Ascending aorta (tissue), 2 donors: ENCODE measurements at regions not wholly inside any gene's neighbourhood (a gene's known extent, or its start where the extent isn't known, plus 50 kb on each side); places are given as distances from the start of the nearest gene placed in this dataset.

Experiments
- DNase-seq, 2 donors: peaks; one replicate each; pipeline ENCODE4 v3.0.0-alpha.2; 2019; ENCODE audit warnings: low spot score in 2 of 2
- H3K27ac ChIP-seq, 2 donors: fragments of 200-600 bp; sonication (generic); one replicate each; pipeline ENCODE4 v1.5.1; 2016 to 2017; ENCODE audit warnings: mild to moderate bottlenecking in 1 of 2
- H3K27me3 ChIP-seq: fragments of 200-600 bp; sonication (generic); one replicate; pipeline ENCODE4 v1.5.1; 2017
- H3K36me3 ChIP-seq, 2 donors: fragments of 200-600 bp; sonication (generic); one replicate each; pipeline ENCODE4 v1.5.1; 2016
- H3K4me1 ChIP-seq, 2 donors: fragments of 200-600 bp; sonication (generic); one replicate each; pipeline ENCODE4 v1.5.1; 2016 to 2017; ENCODE audit warnings: mild to moderate bottlenecking in 1 of 2
- H3K4me3 ChIP-seq, 2 donors: fragments of 200-600 bp; sonication (generic); one replicate each; pipeline ENCODE4 v1.5.1; 2016 to 2017; ENCODE audit warnings: mild to moderate bottlenecking in 1 of 2
- H3K9me3 ChIP-seq, 2 donors: fragments of 200-600 bp; sonication (generic); one replicate each; pipeline ENCODE4 v1.5.1; 2016
- CTCF ChIP-seq, 3 experiments: fragments of 200-600 bp in 2 of 3; fragments of 450-650 bp in 1 of 3; sonication (generic) in 2 of 3; IDR thresholded peaks; one replicate each; pipeline ENCODE4 v1.5.1; 2016 to 2019; ENCODE audit warnings: antibody characterized with exemption in 3 of 3, mild to moderate bottlenecking in 1 of 3, moderate library complexity in 1 of 3
- intact Hi-C: fragments of 100-400 bp; cut with DNase I; formaldehyde crosslinking; loops from one replicate; pipeline ENCODE4 v1.15.1; 2023

GRCh38 chr1:191145834-191146233, 668.2 kb upstream of the BRINP3 start:
- Histone ChIP-seq H3K9me3 (no peaks in the 10 kb centered on the region), H3K4me1 (no peaks in the 10 kb centered on the region), H3K4me3 (no peak overlapping the region), H3K27me3 (no peaks in the 10 kb centered on the region), H3K36me3 (no peaks in the 10 kb centered on the region), H3K27ac (no peak overlapping the region)
- intact Hi-C loops, result no loop called here
- DNase-seq, result no peak
- TF ChIP-seq CTCF (IDR thresholded peaks at IDR 0.05), result no peak

GRCh38 chr1:191151321-191151807, 673.7 kb upstream of the BRINP3 start:
- DNase-seq, result no peak
- Histone ChIP-seq H3K9me3 (no peaks in the 10 kb centered on the region), H3K27ac (no peak overlapping the region), H3K4me1 (no peaks in the 10 kb centered on the region), H3K36me3 (no peaks in the 10 kb centered on the region), H3K27me3 (no peaks in the 10 kb centered on the region), H3K4me3 (no peak overlapping the region)
- no peak for TF ChIP-seq CTCF (IDR thresholded peaks at IDR 0.05)
- intact Hi-C loops, result no loop called here

GRCh38 chr1:191152776-191153175, 675.1 kb upstream of the BRINP3 start:
- intact Hi-C loops, result no loop called here
- no peaks in the 10 kb centered on the region for H3K4me1 ChIP-seq
- no peak overlapping the region for H3K4me3 ChIP-seq
- no peaks in the 10 kb centered on the region for H3K27me3 ChIP-seq
- DNase-seq, result no peak
- no peak for TF ChIP-seq CTCF (IDR thresholded peaks at IDR 0.05)
- no peaks in the 10 kb centered on the region for H3K36me3 ChIP-seq
- H3K27ac ChIP-seq, result no peak overlapping the region
- no peaks in the 10 kb centered on the region for H3K9me3 ChIP-seq

- Histone ChIP-seq H3K9me3 (peaks cover 0 to 5% of the 10 kb centered on the region in 2 donors), H3K36me3 (no peaks in the 10 kb centered on the region), H3K4me1 (no peaks in the 10 kb centered on the region), H3K27me3 (no peaks in the 10 kb centered on the region), H3K27ac (no peak overlapping the region), H3K4me3 (no peak overlapping the region)
- no peak for DNase-seq
- intact Hi-C loops, result no loop called here
- TF ChIP-seq CTCF (IDR thresholded peaks at IDR 0.05), result no peak
These were observed 677.5 kb upstream of the BRINP3 start for GRCh38 chr1:191155178-191155577.

GRCh38 chr1:191160837-191161236, 683.2 kb upstream of the BRINP3 start:
- Histone ChIP-seq H3K27ac (no peak overlapping the region), H3K36me3 (no peaks in the 10 kb centered on the region), H3K4me3 (no peak overlapping the region), H3K4me1 (no peaks in the 10 kb centered on the region), H3K27me3 (no peaks in the 10 kb centered on the region), H3K9me3 (peaks cover 0 to 5% of the 10 kb centered on the region in 2 donors)
- intact Hi-C loops, result no loop called here
- TF ChIP-seq CTCF (IDR thresholded peaks at IDR 0.05), result no peak
- no peak for DNase-seq

- H3K4me1 ChIP-seq, result no peaks in the 10 kb centered on the region
- no peak for TF ChIP-seq CTCF (IDR thresholded peaks at IDR 0.05)
- intact Hi-C loops, result no loop called here
- no peak overlapping the region for H3K4me3 ChIP-seq
- no peaks in the 10 kb centered on the region for H3K36me3 ChIP-seq
- H3K27me3 ChIP-seq, result no peaks in the 10 kb centered on the region
- no peak overlapping the region for H3K27ac ChIP-seq
- DNase-seq, result no peak
- peaks cover 0 to 5% of the 10 kb centered on the region in 2 donors for H3K9me3 ChIP-seq
These were observed 685.1 kb upstream of the BRINP3 start for GRCh38 chr1:191162762-191163161.
